Liver (tissue), 3 donors: ENCODE measurements at regions not wholly inside any gene's neighbourhood (a gene's known extent, or its start where the extent isn't known, plus 50 kb on each side); places are given as distances from the start of the nearest gene placed in this dataset.

Source experiments
- ATF3 ChIP-seq: IDR thresholded peaks from 2 replicates; pipeline ENCODE4 v1.6.1; 2016; ENCODE audit warnings: antibody characterized with exemption
- EGR1 ChIP-seq, 2 donors: IDR thresholded peaks; 2 replicates each; pipeline ENCODE4 v1.6.1; 2016 to 2018; ENCODE audit warnings: antibody characterized with exemption in 2 of 2, low read depth in 2 of 2
- JUND ChIP-seq, 2 donors: IDR thresholded peaks; 2 replicates each; pipeline ENCODE4 v1.6.1; 2016; ENCODE audit warnings: antibody characterized with exemption in 2 of 2
- MAX ChIP-seq: IDR thresholded peaks from 2 replicates; pipeline ENCODE4 v1.6.1; 2016; ENCODE audit warnings: antibody characterized with exemption
- NR2F2 ChIP-seq: IDR thresholded peaks from 2 replicates; pipeline ENCODE4 v1.6.1; 2016; ENCODE audit warnings: antibody characterized with exemption
- RAD21 ChIP-seq, 2 donors: IDR thresholded peaks; 2 replicates each; pipeline ENCODE4 v1.6.1; 2016; ENCODE audit warnings: antibody characterized with exemption in 2 of 2, mild to moderate bottlenecking in 2 of 2
- REST ChIP-seq: IDR thresholded peaks from 2 replicates; pipeline ENCODE4 v1.6.1; 2016; ENCODE audit warnings: antibody characterized with exemption, mild to moderate bottlenecking
- RXRA ChIP-seq, 2 donors: IDR thresholded peaks; 2 replicates each; pipeline ENCODE4 v1.6.1; 2017 to 2018; ENCODE audit warnings: antibody characterized with exemption in 2 of 2, mild to moderate bottlenecking in 1 of 2
- SP1 ChIP-seq: IDR thresholded peaks from 2 replicates; pipeline ENCODE4 v1.6.1; 2018; ENCODE audit warnings: antibody characterized with exemption, mild to moderate bottlenecking
- TAF1 ChIP-seq: conservative IDR thresholded peaks from 2 replicates; pipeline ENCODE4 v1.6.1; 2016; ENCODE audit warnings: antibody characterized with exemption, mild to moderate bottlenecking
- YY1 ChIP-seq: IDR thresholded peaks from 2 replicates; pipeline ENCODE4 v1.6.1; 2016; ENCODE audit warnings: antibody characterized with exemption, mild to moderate bottlenecking
- TF ChIP-seq, protein P1 (sequence below): fragments of 150-350 bp; IDR thresholded peaks from 2 replicates; pipeline ENCODE4 v1.5.1; 2017; ENCODE audit warnings: improper control_type of control experiment, low read depth, low read length; ENCODE audit not compliant: missing input control
- TF ChIP-seq, protein P2 (sequence below): IDR thresholded peaks from 2 replicates; pipeline ENCODE4 v1.6.1; 2016; ENCODE audit warnings: antibody characterized with exemption
- donor health status: healthy.
- donor health status: healthy.

- TF ChIP-seq EGR1 (IDR thresholded peaks at IDR 0.05; ENCODE audit: low read depth in 2 of 2) (no peak), TAF1 (no peak), REST (no peak), ATF3 (no peak), RAD21 (IDR thresholded peaks at IDR 0.05) (no peak), MAX (no peak), NR2F2 (no peak), RXRA (IDR thresholded peaks at IDR 0.05) (no peak), JUND (IDR thresholded peaks at IDR 0.05) (no peak), YY1 (no peak), SP1 (no peak)
- TF ChIP-seq, protein P1, sequence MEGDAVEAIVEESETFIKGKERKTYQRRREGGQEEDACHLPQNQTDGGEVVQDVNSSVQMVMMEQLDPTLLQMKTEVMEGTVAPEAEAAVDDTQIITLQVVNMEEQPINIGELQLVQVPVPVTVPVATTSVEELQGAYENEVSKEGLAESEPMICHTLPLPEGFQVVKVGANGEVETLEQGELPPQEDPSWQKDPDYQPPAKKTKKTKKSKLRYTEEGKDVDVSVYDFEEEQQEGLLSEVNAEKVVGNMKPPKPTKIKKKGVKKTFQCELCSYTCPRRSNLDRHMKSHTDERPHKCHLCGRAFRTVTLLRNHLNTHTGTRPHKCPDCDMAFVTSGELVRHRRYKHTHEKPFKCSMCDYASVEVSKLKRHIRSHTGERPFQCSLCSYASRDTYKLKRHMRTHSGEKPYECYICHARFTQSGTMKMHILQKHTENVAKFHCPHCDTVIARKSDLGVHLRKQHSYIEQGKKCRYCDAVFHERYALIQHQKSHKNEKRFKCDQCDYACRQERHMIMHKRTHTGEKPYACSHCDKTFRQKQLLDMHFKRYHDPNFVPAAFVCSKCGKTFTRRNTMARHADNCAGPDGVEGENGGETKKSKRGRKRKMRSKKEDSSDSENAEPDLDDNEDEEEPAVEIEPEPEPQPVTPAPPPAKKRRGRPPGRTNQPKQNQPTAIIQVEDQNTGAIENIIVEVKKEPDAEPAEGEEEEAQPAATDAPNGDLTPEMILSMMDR = no peak
- TF ChIP-seq, protein P2, sequence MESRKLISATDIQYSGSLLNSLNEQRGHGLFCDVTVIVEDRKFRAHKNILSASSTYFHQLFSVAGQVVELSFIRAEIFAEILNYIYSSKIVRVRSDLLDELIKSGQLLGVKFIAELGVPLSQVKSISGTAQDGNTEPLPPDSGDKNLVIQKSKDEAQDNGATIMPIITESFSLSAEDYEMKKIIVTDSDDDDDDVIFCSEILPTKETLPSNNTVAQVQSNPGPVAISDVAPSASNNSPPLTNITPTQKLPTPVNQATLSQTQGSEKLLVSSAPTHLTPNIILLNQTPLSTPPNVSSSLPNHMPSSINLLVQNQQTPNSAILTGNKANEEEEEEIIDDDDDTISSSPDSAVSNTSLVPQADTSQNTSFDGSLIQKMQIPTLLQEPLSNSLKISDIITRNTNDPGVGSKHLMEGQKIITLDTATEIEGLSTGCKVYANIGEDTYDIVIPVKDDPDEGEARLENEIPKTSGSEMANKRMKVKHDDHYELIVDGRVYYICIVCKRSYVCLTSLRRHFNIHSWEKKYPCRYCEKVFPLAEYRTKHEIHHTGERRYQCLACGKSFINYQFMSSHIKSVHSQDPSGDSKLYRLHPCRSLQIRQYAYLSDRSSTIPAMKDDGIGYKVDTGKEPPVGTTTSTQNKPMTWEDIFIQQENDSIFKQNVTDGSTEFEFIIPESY = no peak
Measured at GRCh38 chr13:22002893-22003292, 332.0 kb downstream of the FGF9 start.
